ENCODE measurements at regions not wholly inside any gene's neighbourhood (a gene's known extent, or its start where the extent isn't known, plus 50 kb on each side); places are given as distances from the start of the nearest gene placed in this dataset.

GRCh38 chr7:12783421-12784095 lies 96.1 kb downstream of the ARL4A start:
- Histone ChIP-seq H3K27me3 (replicated peaks; ENCODE audit: control insufficient read depth, insufficient read depth, low read length) (no peaks in the 10 kb centered on the region), H3K4me3 (ENCODE audit: low read length) (no peak overlapping the region), H3K9me3 (ENCODE audit: control insufficient read depth, low read length) (no peaks in the 10 kb centered on the region), H3K9ac (ENCODE audit: low read length) (no peak overlapping the region), H3K36me3 (ENCODE audit: control insufficient read depth, insufficient read depth, low read length, severe bottlenecking) (no peaks in the 10 kb centered on the region), H3K4me1 (ENCODE audit: control insufficient read depth, insufficient read depth, low read length) (peaks cover 4% of the 10 kb centered on the region)
- DNase-seq (ENCODE audit: low read depth): no peak

DNA sequence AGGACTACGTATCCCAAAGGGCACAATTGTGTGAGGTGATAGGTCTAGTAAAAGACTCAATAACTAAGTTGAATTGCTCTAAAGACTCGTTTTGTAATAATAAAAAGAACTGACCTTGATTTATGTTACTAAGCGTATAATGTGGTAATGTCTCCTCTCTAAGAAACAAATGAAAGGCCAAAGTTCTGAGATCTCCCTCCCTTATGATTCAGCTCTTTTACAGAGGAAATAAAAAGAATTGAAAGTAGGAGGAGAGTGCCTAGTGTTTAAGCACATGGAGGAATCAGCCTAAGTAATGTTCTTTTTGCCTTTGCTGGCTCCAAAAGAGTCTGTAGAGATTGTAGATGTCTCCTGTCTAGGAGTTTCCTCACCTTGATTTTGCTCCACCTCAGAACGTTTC lies 98.0 kb downstream of the ARL4A start:
- DNase-seq (ENCODE audit: low read depth): no peak
- peaks cover 4% of the 10 kb centered on the region for H3K4me1 ChIP-seq (ENCODE audit: control insufficient read depth, insufficient read depth, low read length)
- H3K36me3 ChIP-seq (ENCODE audit: control insufficient read depth, insufficient read depth, low read length, severe bottlenecking): no peaks in the 10 kb centered on the region
- no peak overlapping the region for H3K9ac ChIP-seq (ENCODE audit: low read length)
- no peaks in the 10 kb centered on the region for H3K9me3 ChIP-seq (ENCODE audit: control insufficient read depth, low read length)
- H3K27me3 ChIP-seq (replicated peaks; ENCODE audit: control insufficient read depth, insufficient read depth, low read length): no peaks in the 10 kb centered on the region
- H3K4me3 ChIP-seq (ENCODE audit: low read length): no peak overlapping the region

GRCh38 chr7:12786494-12786893 lies 99.1 kb downstream of the ARL4A start:
- Histone ChIP-seq H3K4me1 (ENCODE audit: control insufficient read depth, insufficient read depth, low read length) (peaks cover 4% of the 10 kb centered on the region), H3K4me3 (ENCODE audit: low read length) (no peak overlapping the region), H3K9ac (ENCODE audit: low read length) (no peak overlapping the region), H3K27me3 (replicated peaks; ENCODE audit: control insufficient read depth, insufficient read depth, low read length) (no peaks in the 10 kb centered on the region), H3K36me3 (ENCODE audit: control insufficient read depth, insufficient read depth, low read length, severe bottlenecking) (no peaks in the 10 kb centered on the region), H3K9me3 (ENCODE audit: control insufficient read depth, low read length) (no peaks in the 10 kb centered on the region)
- no peak for DNase-seq (ENCODE audit: low read depth)

DNA sequence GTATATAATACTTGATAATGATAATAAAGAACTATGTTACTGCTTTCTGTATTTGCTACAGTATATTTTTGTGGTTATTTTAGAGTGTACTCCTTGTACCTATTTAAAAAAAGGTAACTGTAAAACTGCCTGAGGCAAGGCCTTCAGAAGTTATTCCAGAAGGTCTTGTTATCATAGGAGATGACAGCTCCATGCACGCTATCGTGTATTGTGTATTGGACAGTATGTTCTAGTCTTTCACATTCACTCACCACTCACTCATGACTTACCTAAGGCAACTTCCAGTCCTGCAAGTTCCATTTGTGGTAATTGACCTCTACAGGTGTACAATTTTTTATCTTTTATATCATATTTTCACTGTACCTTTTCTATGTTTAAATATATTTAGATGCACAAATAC lies 100.7 kb downstream of the ARL4A start:
- Histone ChIP-seq H3K36me3 (ENCODE audit: control insufficient read depth, insufficient read depth, low read length, severe bottlenecking) (no peaks in the 10 kb centered on the region), H3K4me1 (ENCODE audit: control insufficient read depth, insufficient read depth, low read length) (peaks cover 3% of the 10 kb centered on the region), H3K9ac (ENCODE audit: low read length) (no peak overlapping the region), H3K4me3 (ENCODE audit: low read length) (no peak overlapping the region), H3K27me3 (replicated peaks; ENCODE audit: control insufficient read depth, insufficient read depth, low read length) (no peaks in the 10 kb centered on the region), H3K9me3 (ENCODE audit: control insufficient read depth, low read length) (no peaks in the 10 kb centered on the region)
- DNase-seq (ENCODE audit: low read depth): no peak

GRCh38 chr7:12788591-12788990 lies 101.2 kb downstream of the ARL4A start:
- Histone ChIP-seq H3K27me3 (replicated peaks; ENCODE audit: control insufficient read depth, insufficient read depth, low read length) (no peaks in the 10 kb centered on the region), H3K36me3 (ENCODE audit: control insufficient read depth, insufficient read depth, low read length, severe bottlenecking) (no peaks in the 10 kb centered on the region), H3K9ac (ENCODE audit: low read length) (no peak overlapping the region), H3K4me3 (ENCODE audit: low read length) (no peak overlapping the region), H3K4me1 (ENCODE audit: control insufficient read depth, insufficient read depth, low read length) (no peaks in the 10 kb centered on the region), H3K9me3 (ENCODE audit: control insufficient read depth, low read length) (no peaks in the 10 kb centered on the region)
- DNase-seq (ENCODE audit: low read depth): no peak

- no peak overlapping the region for H3K4me3 ChIP-seq (ENCODE audit: low read length)
- no peaks in the 10 kb centered on the region for H3K27me3 ChIP-seq (replicated peaks; ENCODE audit: control insufficient read depth, insufficient read depth, low read length)
- H3K9ac ChIP-seq (ENCODE audit: low read length): no peak overlapping the region
- no peaks in the 10 kb centered on the region for H3K9me3 ChIP-seq (ENCODE audit: control insufficient read depth, low read length)
- H3K36me3 ChIP-seq (ENCODE audit: control insufficient read depth, insufficient read depth, low read length, severe bottlenecking): no peaks in the 10 kb centered on the region
- no peak for DNase-seq (ENCODE audit: low read depth)
- H3K4me1 ChIP-seq (ENCODE audit: control insufficient read depth, insufficient read depth, low read length): peaks cover 6% of the 10 kb centered on the region
Observed at GRCh38 chr7:12794722-12795302, 107.4 kb downstream of the ARL4A start.

DNA sequence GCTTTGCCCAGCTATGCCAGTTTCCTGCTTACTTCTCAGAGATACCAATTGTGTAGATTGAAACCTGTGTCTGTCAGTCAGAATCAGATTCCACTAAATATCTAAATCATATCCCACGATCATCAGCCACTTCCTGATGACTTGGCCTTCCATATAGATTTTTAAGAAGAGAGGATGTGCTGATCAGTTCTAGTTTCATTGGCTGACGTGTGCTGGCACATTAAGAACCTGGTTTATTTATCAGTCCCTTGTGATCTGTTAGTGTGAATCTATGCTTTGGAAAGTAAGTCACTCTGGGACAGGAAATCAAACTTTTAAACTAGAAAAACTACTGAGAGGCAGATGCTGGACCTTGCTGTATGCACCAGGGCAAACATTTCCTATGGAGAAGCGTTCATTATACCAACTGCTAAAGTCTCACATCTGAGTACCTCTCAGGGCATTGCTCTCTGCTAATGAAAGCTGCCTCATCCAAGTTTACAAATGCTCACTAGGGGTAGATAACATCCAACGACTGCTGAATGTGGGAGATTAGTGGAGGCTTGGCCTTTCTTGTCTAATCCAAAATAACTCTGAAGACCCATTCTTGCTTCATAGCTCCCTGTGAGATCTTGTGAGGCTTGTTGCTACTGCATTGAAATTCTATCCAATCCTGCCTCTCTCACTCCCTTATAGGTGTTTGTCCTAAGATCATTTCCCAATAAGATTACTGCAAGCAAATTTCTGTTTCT lies 109.1 kb downstream of the ARL4A start:
- Histone ChIP-seq H3K4me3 (ENCODE audit: low read length) (no peak overlapping the region), H3K36me3 (ENCODE audit: control insufficient read depth, insufficient read depth, low read length, severe bottlenecking) (no peaks in the 10 kb centered on the region), H3K9ac (ENCODE audit: low read length) (no peak overlapping the region), H3K4me1 (ENCODE audit: control insufficient read depth, insufficient read depth, low read length) (peaks cover 6% of the 10 kb centered on the region), H3K9me3 (ENCODE audit: control insufficient read depth, low read length) (no peaks in the 10 kb centered on the region), H3K27me3 (replicated peaks; ENCODE audit: control insufficient read depth, insufficient read depth, low read length) (no peaks in the 10 kb centered on the region)
- no peak for DNase-seq (ENCODE audit: low read depth)

- H3K4me1 ChIP-seq (ENCODE audit: control insufficient read depth, insufficient read depth, low read length): peaks cover 6% of the 10 kb centered on the region
- H3K36me3 ChIP-seq (ENCODE audit: control insufficient read depth, insufficient read depth, low read length, severe bottlenecking): no peaks in the 10 kb centered on the region
- peak; percentile 51 for DNase-seq (ENCODE audit: low read depth)
Observed at GRCh38 chr7:12800486-12800885, 113.1 kb downstream of the ARL4A start.

GRCh38 chr7:12801107-12801506 lies 113.7 kb downstream of the ARL4A start:
- Histone ChIP-seq H3K36me3 (ENCODE audit: control insufficient read depth, insufficient read depth, low read length, severe bottlenecking) (no peaks in the 10 kb centered on the region), H3K27me3 (replicated peaks; ENCODE audit: control insufficient read depth, insufficient read depth, low read length) (no peaks in the 10 kb centered on the region), H3K9ac (ENCODE audit: low read length) (no peak overlapping the region), H3K9me3 (ENCODE audit: control insufficient read depth, low read length) (no peaks in the 10 kb centered on the region), H3K4me3 (ENCODE audit: low read length) (no peak overlapping the region), H3K4me1 (ENCODE audit: control insufficient read depth, insufficient read depth, low read length) (peaks cover 6% of the 10 kb centered on the region)
- DNase-seq (ENCODE audit: low read depth): no peak

More at GRCh38 chr7:12800486-12800885, 113.1 kb downstream of the ARL4A start:
- Histone ChIP-seq H3K27me3 (replicated peaks; ENCODE audit: control insufficient read depth, insufficient read depth, low read length) (no peaks in the 10 kb centered on the region), H3K9ac (ENCODE audit: low read length) (no peak overlapping the region), H3K4me3 (ENCODE audit: low read length) (no peak overlapping the region), H3K9me3 (ENCODE audit: control insufficient read depth, low read length) (no peaks in the 10 kb centered on the region)

DNA sequence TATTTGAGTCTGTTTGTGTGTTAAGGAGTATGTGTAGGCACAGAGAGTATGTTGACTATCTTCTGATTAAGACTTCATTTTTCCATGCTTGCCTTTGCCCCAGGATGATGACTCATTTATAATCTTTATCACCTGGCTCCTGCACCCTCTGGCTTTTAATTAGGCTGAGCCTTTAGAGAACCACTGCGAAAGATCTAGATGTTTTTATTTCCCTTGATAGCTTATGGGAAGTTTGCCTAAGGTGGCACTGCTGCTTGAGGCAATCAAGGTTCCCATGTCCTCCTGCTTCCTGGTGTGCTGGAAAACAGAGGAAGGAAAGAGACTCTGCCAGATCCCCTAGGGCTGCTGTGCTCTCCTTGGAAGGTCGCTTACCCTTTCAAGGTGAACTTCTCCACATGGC lies 114.6 kb downstream of the ARL4A start:
- Histone ChIP-seq H3K4me3 (ENCODE audit: low read length) (no peak overlapping the region), H3K36me3 (ENCODE audit: control insufficient read depth, insufficient read depth, low read length, severe bottlenecking) (no peaks in the 10 kb centered on the region), H3K9ac (ENCODE audit: low read length) (no peak overlapping the region), H3K9me3 (ENCODE audit: control insufficient read depth, low read length) (no peaks in the 10 kb centered on the region), H3K4me1 (ENCODE audit: control insufficient read depth, insufficient read depth, low read length) (peaks cover 6% of the 10 kb centered on the region), H3K27me3 (replicated peaks; ENCODE audit: control insufficient read depth, insufficient read depth, low read length) (no peaks in the 10 kb centered on the region)
- DNase-seq (ENCODE audit: low read depth): no peak

DNA sequence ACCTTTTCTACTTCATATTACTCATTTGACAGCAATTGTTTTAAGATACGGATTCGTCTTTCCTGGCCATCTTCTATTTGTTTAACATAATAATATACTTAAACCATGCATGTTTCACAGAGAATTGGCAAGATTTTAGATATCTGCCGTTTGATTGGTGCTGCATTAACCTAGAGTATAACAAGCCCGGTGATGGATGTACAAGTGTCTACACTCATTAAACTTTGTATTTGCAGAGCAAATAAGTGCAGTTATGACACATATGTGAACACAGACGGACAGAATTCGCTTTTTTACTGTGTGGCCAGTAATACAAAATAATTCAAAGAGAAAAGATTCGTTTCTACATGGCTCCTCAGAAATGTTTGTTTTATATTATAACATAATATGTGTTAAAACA lies 116.1 kb downstream of the ARL4A start:
- H3K4me1 ChIP-seq (ENCODE audit: control insufficient read depth, insufficient read depth, low read length): peaks cover 6% of the 10 kb centered on the region
- no peaks in the 10 kb centered on the region for H3K9me3 ChIP-seq (ENCODE audit: control insufficient read depth, low read length)
- no peaks in the 10 kb centered on the region for H3K36me3 ChIP-seq (ENCODE audit: control insufficient read depth, insufficient read depth, low read length, severe bottlenecking)
- no peak for DNase-seq (ENCODE audit: low read depth)
- H3K4me3 ChIP-seq (ENCODE audit: low read length): no peak overlapping the region
- no peaks in the 10 kb centered on the region for H3K27me3 ChIP-seq (replicated peaks; ENCODE audit: control insufficient read depth, insufficient read depth, low read length)
- H3K9ac ChIP-seq (ENCODE audit: low read length): no peak overlapping the region
